GM13977 (cell line): ENCODE measurements at regions not wholly inside any gene's neighbourhood (a gene's known extent, or its start where the extent isn't known, plus 50 kb on each side); places are given as distances from the start of the nearest gene placed in this dataset.

Experiments used
- DNase-seq: peaks from one replicate; pipeline ENCODE4 v3.0.0; 2012; ENCODE audit warnings: low spot score
- in situ Hi-C: fragments of 300-500 bp; cut with MboI; formaldehyde crosslinking; loops from one replicate; pipeline ENCODE4 v1.12.0; 2022; ENCODE audit warnings: low sequenced_read_pairs, low pct_unique_long_range_greater_than_20kb, mixed read lengths, inconsistent platforms; ENCODE audit not compliant: unreplicated experiment
- TF ChIP-seq, protein P1 (sequence below): IDR thresholded peaks from 2 replicates; pipeline ENCODE4 v1.5.1; 2012; ENCODE audit warnings: mild to moderate bottlenecking, control low read depth; ENCODE audit not compliant: insufficient read depth; ENCODE audit errors: extremely low read depth, missing control alignments

DNA sequence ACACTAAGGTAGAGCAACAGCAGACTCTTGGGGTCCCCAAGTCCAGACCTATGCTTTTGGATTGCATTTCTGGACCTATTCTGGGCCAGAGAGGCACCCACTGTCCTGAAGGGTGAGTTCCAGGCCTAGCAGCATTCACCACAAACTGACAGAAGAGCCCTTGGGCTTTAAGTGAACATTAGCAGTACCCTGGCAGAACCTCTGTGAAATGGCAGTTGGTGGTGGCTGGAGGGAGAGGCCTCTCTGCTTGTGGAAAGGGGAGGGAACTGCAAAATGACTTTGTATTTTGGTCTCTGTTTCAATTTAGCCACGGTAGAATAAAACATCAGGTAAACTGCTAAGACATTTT, 1211.9 kb downstream of the PCDH18 start:
- in situ Hi-C loops, result no loop called here
- no peak for DNase-seq

DNA sequence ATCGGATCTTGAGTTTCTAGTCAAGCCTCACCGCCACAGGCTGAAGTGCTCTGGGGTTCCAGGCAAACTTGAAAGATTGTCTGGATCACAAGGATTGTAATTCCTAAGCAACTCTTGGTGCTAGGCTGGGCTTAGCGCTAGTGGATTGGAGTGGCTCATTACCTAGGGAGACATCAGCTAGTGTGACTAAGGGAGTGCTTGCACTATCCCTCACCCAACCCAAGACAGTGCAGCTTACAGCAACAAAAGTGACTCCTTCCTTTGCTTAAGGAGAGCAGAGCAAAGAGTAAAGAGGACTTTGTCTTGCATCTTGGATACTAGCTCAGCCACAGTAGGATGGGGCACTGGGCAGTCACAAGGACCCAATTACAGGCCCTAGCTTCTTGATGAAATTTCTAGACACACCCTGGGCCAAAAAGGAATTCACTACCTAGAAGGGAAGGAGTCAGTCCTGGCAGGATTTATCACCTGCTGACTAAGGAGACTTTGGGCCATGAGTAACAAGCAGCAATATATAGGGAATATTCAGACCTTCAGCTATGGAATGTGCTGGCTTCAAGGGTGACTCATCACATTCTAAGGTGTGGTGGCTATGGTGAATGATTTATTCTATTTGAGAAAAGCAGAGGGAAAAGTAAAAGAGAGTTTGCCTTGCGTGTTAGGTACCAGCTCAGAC, 1212.4 kb downstream of the PCDH18 start:
- DNase-seq, result no peak
- in situ Hi-C loops, result no loop called here
- TF ChIP-seq, protein P1, sequence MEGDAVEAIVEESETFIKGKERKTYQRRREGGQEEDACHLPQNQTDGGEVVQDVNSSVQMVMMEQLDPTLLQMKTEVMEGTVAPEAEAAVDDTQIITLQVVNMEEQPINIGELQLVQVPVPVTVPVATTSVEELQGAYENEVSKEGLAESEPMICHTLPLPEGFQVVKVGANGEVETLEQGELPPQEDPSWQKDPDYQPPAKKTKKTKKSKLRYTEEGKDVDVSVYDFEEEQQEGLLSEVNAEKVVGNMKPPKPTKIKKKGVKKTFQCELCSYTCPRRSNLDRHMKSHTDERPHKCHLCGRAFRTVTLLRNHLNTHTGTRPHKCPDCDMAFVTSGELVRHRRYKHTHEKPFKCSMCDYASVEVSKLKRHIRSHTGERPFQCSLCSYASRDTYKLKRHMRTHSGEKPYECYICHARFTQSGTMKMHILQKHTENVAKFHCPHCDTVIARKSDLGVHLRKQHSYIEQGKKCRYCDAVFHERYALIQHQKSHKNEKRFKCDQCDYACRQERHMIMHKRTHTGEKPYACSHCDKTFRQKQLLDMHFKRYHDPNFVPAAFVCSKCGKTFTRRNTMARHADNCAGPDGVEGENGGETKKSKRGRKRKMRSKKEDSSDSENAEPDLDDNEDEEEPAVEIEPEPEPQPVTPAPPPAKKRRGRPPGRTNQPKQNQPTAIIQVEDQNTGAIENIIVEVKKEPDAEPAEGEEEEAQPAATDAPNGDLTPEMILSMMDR, result no peak

More for the DNA sequence above, 1211.9 kb downstream of the PCDH18 start:
- TF ChIP-seq, protein P1, result no peak

DNA sequence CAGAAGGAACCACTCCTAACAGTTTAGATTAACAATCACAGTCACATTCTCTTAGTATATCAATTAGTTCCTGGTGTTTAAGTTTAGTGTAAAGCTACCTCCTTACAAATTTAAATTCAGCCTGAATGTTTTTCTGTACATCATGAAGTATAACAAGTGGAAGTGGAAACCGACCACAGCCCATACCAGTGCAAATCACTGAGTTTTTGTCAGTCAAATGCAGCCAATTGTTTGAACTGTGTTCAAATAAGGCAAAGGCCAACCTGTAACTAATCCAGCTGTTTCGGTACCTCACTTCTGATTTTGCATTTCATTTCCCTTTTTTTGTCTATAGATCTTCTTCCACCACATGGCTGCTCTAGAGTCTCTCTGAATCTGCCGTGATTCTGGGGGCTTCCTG, 1215.3 kb downstream of the PCDH18 start:
- DNase-seq, result no peak
- in situ Hi-C loops, result no loop called here
- TF ChIP-seq, protein P1, result no peak

DNA sequence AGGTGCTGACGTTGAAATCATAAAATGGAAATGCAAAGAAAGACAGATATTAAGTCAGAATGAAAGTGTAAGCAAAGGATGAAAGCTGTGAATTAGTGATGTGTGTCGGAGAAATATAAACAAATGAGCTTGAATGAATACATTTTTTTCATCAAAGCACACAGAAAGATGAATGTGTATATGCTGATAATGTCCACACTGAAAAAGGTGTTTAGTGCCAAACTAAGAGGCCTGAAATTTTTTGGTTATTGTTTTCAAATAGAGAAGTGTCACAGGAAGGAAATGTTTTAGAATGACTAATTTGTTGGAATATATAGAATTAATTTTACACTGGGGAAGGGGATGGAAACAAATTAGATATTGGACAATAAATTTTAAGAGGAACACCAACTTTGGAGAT, 1217.6 kb downstream of the PCDH18 start:
- no peak for DNase-seq
- TF ChIP-seq, protein P1, result no peak
- in situ Hi-C loops, result no loop called here

DNA sequence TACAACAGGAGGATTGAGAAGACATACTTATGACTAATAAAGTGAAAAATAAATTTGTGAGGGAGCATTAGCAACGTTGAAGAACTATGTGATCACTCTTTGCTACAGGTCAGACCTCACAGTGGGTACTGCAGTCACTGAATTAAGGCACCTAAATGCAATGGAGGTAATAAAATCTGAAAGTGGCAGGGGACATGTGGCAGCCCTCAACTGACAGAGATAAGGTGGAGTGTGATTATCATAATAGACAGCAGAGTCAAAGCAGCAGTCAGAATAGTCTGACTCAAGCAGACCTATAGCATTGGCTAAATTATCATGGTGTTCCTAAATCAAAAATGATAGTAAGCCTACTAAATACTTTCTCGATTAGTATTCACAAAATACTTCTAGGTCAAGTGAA, 1220.5 kb downstream of the PCDH18 start:
- no peak for DNase-seq
- in situ Hi-C loops, result no loop called here
- TF ChIP-seq, protein P1, result no peak

DNA sequence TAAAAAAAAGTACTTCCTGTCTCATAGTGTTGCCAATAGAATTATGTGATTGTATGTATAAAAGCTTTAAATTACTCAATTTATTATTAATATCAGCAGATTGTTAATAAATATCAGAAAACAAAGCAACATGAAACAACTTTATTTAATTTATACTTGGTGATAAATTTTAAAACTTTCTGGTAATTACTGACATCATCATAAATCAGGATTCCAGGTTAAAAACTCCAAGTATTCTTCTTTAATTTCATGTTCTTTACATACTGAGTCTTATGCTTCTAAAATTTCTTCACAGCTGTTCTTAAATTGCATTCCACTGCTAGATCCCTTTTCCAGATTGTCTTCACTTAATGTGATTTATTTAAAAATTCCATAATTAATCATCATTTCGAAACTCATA, 1224.5 kb downstream of the PCDH18 start:
- no peak for DNase-seq
- TF ChIP-seq, protein P1, result no peak
- in situ Hi-C loops, result no loop called here
